Right renal pelvis (tissue), 4 donors: ENCODE measurements at regions not wholly inside any gene's neighbourhood (a gene's known extent, or its start where the extent isn't known, plus 50 kb on each side); places are given as distances from the start of the nearest gene placed in this dataset.

Source experiments
- DNase-seq, 4 donors: peaks; one replicate each; pipeline ENCODE4 v3.0.0-alpha.2; 2013; ENCODE audit warnings: low read depth in 4 of 4, low spot score in 3 of 4, missing footprints in 1 of 4

DNA sequence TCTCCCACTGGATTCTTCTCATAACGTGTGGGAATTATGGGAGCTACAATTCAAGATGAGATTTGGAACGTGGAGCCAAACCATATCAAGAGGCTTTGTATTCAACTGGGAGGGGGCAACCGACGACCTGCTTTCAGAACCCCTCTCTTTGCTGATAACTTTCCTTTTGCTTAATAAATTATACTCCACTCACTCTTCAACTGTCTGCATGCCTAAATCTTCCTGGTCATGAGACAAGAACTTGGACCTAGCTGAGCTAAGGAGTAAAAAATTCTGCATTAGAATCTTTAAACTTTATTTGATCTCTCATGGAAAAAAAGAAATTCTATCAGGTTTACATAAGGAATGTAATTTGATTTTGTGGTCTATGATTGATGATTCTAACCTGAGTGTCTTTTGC is 86.7 kb upstream of the CYYR1 start:
- no peak for DNase-seq

DNA sequence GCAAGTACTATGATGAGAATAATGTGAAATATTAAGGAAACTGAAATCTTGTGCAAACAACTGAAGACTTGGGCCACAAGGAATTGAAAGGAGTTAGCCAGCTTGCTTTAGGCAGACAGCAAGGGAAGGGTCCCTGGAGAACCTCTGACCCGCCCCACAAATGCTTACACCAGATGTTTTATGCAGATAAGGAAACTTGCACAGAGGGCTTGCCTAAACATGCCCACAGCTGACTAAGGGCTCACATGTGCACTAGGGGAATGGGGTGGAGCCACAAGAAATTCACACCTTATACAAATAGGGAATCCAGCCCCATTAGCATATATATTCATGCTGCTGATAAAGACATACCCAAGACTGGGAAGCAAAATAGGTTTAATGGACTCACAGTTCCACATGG is 86.1 kb upstream of the CYYR1 start:
- DNase-seq: no peak

DNA sequence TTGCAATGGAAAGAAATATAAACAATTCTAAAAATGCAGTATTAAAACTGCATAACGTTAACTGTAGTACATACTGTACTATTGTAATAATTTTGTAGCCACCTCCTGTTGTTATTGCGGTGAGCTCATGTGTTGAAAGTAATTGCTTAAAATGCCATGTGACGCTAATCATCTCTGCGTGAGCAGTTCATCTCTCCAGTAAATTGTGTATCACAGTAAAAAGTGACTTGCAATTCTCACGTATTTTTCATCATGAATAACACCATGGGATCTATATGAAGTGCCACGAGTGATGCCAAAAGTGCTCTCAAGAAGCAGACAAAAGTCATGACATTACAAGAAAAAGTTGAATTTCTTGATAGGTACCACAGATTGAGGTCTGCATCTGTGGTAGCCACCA is 82.4 kb upstream of the CYYR1 start:
- no peak for DNase-seq

DNA sequence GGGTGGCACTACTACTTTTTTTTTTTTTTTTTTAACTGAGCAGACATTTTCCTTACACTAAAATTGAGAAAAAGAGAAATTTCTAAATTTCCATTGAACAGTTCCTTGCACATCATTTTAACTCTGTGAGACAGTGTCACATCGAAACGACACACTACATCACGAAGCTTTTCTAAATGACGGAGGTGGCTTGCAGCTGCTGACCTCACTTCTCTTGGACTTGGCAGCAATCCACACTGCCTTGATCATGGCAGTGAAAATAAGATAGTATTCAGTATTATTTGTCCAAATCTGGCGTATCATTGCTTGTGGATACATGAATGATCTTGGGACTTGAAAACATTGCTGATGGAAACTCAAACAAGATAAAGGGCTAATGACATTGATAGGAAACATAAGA is 80.3 kb upstream of the CYYR1 start:
- no peak for DNase-seq

DNA sequence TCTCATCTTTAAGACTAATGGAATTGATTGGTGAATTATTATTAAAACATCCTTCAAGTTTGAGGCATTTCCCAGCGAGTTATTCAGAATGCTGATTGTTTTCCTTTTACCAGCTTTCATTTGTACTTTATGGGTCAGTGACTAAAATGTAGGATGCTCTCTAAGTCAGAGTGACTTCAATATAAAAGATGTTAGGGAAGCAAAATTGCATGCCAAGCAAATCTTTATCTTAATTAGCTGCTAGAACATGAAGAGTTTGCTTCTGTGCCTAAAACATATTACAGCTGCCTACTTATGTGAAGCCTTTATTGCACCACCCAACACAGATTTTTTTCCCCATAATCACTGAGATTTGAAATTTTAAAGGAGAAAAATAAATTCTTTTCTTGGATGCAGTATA is 79.8 kb upstream of the CYYR1 start:
- DNase-seq: no peak

DNA sequence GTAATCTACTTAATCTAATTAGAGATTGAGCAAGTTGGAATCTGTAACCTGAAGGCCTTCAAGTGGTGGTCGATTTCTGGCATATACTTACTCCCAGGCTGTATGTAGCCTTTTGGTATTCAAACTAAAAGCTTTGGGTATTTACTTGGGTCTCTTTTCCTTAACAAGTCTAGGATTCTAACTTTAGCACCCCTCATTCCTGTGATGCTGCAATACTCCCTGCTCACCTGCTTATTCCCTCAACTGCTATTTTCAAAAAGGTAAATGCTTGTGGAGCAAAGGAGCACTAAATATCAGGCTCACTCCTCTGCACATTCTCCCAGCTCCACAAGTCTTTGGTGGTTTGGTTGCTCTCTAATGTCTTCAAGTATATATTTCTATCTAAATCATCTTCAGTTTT is 68.0 kb upstream of the CYYR1 start:
- no peak for DNase-seq

DNA sequence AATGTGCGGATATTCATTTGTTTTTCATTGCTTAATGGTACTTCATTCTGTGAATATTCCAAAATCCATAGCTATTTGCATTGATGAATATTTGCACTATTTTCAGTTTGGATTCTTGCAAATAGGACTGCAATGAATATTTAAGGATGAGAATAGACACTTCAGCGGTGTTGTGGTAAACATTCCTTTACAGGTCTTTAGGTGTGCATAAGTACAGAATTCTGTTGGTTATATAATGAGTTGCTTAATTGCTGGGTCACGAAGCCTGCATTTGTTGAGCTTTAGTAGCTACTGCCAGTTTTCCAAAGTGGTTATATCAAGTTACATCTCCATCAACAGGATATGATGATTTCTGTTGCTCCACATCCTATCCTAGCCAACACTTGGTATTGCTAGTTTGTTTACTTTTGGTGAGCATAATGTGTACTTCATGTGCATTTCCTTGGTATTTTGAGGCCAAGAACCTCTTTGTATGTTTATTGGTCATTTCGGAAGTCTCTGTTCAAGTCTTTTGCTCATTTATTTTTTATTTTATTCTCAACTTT is 64.2 kb upstream of the CYYR1 start:
- no peak for DNase-seq

DNA sequence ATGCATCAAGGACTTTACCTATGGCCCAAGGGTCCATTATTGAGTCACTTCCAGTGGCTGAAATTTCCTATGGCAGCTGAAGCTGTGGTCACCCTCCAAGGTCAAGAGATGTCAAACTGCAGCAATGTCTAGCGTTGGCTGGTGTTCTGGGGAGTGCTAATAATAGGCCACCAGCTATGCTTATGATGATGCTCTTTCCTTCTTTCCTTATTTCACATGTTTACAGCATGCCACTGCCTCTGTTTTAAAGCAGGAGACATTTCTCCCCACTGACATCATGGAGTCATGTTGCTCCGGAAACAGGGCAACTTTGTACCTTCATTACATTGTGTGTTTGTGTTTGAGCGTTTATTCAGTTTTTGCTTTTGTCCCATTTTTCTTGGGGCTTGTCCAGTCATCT is 62.6 kb upstream of the CYYR1 start:
- DNase-seq: no peak

DNA sequence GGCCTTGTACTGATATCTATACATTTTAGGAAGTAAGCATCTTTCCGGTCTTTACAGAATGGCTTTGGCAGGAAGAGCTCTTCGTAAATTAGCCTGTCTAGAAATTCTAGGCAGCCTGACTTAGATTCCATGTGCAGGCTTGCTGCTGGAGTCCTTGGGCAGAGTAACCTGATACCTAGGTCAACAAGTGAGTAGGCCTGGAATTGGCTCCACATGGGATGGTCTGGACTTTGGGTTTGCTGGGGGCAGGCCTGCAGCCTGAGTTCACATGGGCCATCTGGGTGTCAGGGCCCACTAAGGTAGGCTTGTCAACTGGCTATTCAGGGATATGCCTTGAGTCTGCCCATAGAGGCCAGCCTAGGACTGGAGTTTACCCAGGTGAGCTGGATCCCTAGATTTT is 59.6 kb upstream of the CYYR1 start:
- no peak for DNase-seq

DNA sequence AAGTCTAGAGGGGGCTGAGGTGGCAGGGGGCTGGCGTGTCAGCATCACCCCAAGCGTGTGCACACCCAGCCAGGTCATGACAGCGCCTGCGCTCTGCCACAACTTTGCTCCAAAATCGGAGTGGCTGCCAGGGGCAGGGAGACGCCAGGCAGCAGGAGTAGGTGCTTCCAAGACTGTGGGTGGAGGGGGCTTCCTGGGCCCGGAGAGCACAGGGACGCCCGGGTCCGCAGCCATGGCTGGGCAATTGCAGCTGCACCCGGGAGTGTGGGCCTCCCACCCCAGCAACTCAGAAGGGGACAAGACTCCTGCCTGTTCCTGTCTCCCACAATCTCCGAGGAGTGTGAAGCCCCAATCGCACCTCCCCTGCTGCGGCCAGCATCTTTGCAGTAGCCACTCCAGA is 53.1 kb upstream of the CYYR1 start:
- no peak for DNase-seq

DNA sequence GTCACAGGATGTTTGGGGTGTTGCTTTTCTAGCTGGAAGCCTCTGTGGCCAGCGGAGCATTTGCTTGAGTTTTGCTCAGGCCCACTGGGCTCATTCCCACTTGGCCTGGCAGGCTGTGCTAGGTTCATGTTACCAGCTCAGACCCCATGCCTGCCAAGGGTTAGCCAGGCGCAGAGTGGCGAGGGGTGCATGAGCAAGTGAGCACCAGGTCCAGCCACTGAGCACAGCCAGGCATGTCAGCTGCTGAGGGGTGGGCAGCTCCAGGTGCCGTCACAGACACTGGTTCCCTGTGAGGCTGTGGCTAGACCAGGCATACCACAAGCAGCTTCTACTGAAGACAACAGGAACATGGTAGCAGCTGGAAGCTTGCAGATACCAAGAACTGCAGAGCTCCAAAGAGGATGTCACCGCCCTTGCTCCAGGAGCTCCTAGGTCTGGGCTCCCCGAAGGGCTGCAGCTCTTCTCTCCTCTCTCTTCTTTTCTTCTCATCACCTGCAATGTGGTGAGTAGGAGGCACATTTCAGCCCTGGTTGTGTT is 52.0 kb upstream of the CYYR1 start:
- no peak for DNase-seq
